B cell (primary cell): ENCODE measurements at regions not wholly inside any gene's neighbourhood (a gene's known extent, or its start where the extent isn't known, plus 50 kb on each side); places are given as distances from the start of the nearest gene placed in this dataset.

Experiments
- CTCF ChIP-seq: fragments of 200-600 bp; IDR thresholded peaks from one replicate; pipeline ENCODE4 v1.8.0; 2022; ENCODE audit warnings: antibody characterized with exemption, mild to moderate bottlenecking
- EZH2 ChIP-seq: IDR thresholded peaks from 2 replicates; pipeline ENCODE4 v1.6.1; 2012; ENCODE audit warnings: borderline replicate concordance, low read depth, mild to moderate bottlenecking, moderate library complexity, low read length; ENCODE audit not compliant: insufficient read depth, poor library complexity, severe bottlenecking

- no peak for TF ChIP-seq CTCF
- TF ChIP-seq EZH2 = no peak
Observed at GRCh38 chr12:75581515-75581914, 70.1 kb upstream of the KRR1 start.
